Stomach (tissue), 4 donors: ENCODE measurements at regions not wholly inside any gene's neighbourhood (a gene's known extent, or its start where the extent isn't known, plus 50 kb on each side); places are given as distances from the start of the nearest gene placed in this dataset.

Source experiments
- CTCF ChIP-seq, 7 experiments: fragments of 450-650 bp in 4 of 7; fragments of 200-600 bp in 3 of 7; sonication (generic) in 3 of 7; IDR thresholded peaks; one replicate each; pipeline ENCODE4 v1.5.1; 2016 to 2019; ENCODE audit warnings: antibody characterized with exemption in 7 of 7, control low read depth in 2 of 7, mild to moderate bottlenecking in 1 of 7
- EP300 ChIP-seq: sonication (generic); formaldehyde crosslinking; IDR thresholded peaks from one replicate; pipeline ENCODE4 v1.6.1; 2017; ENCODE audit warnings: antibody characterized with exemption
- POLR2A ChIP-seq, 4 donors: fragments of 450-650 bp; IDR thresholded peaks; one replicate each; pipeline ENCODE4 v1.6.1; 2016; ENCODE audit warnings: antibody characterized with exemption in 4 of 4, control low read depth in 2 of 4, mild to moderate bottlenecking in 1 of 4, moderate library complexity in 1 of 4
- POLR2AphosphoS5 ChIP-seq, 3 donors: sonication (generic); formaldehyde crosslinking; IDR thresholded peaks; one replicate each; pipeline ENCODE4 v1.6.1; 2016; ENCODE audit warnings: antibody characterized with exemption in 3 of 3

GRCh38 chr7:145293754-145294153 lies 457.9 kb upstream of the TPK1 start:
- TF ChIP-seq CTCF (IDR thresholded peaks at IDR 0.05): no peak
- TF ChIP-seq POLR2A (IDR thresholded peaks at IDR 0.05): no peak
- TF ChIP-seq POLR2AphosphoS5 (IDR thresholded peaks at IDR 0.05): no peak
- no peak for TF ChIP-seq EP300
